NCI-H2107 treated with DMSO at 0.1 percent for 48 hours (cell line): ENCODE measurements at regions not wholly inside any gene's neighbourhood (a gene's known extent, or its start where the extent isn't known, plus 50 kb on each side); places are given as distances from the start of the nearest gene placed in this dataset.
A peak's percentile ranks its signal among the peaks of the same experiment; 100 is the strongest.

Experiments used
- DNase-seq: peaks from one replicate; lab custom pipeline; 2025; ENCODE audit not compliant: unreplicated experiment; lab: John Stamatoyannopoulos, UW

DNA sequence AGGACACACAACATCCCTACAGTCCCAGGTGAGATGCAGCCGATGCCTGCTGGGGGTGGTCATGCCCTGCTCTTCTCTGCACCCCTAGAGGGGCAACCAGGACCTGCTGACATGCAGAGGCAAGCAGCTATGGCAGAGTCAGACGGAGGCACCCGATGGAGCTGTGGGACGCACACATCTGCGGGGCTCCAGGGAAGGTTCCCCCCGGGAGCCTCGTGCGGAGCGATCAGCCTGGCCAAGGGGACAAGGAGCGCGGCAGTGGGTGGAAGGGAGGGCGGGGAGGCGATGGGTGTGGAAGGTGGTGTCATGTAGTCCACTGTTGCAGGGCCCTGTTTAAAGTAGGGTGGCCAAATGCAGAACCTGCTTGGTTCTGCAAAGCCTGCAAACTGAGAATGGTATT, 143.0 kb upstream of the AJAP1 start:
- DNase-seq: no peak

DNA sequence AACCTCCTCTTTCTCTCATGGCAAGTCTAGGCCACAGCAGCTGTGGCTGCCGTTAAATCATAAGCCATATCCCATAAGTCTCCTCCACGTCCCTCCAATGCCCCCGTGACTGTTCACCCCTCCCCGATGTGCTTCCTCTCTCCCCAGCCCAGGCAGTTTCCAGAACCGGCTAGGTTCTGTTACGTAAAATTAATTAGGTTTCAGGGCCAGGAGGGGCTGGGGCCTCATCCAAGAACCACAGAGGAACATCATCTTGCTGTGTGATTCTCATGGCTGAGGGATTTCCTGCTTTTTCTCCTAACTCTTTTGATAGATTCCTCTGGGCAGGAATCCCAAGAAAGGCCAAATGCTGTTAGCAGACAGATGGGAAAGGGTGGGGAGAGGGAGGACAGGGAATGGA, 141.8 kb upstream of the AJAP1 start:
- no peak for DNase-seq

- DNase-seq: no peak
Observed at GRCh38 chr1:4513685-4514084, 140.7 kb upstream of the AJAP1 start.

- no peak for DNase-seq
Observed at GRCh38 chr1:4515727-4516289, 138.6 kb upstream of the AJAP1 start.

GRCh38 chr1:4516596-4516995, 137.8 kb upstream of the AJAP1 start:
- DNase-seq: no peak

DNA sequence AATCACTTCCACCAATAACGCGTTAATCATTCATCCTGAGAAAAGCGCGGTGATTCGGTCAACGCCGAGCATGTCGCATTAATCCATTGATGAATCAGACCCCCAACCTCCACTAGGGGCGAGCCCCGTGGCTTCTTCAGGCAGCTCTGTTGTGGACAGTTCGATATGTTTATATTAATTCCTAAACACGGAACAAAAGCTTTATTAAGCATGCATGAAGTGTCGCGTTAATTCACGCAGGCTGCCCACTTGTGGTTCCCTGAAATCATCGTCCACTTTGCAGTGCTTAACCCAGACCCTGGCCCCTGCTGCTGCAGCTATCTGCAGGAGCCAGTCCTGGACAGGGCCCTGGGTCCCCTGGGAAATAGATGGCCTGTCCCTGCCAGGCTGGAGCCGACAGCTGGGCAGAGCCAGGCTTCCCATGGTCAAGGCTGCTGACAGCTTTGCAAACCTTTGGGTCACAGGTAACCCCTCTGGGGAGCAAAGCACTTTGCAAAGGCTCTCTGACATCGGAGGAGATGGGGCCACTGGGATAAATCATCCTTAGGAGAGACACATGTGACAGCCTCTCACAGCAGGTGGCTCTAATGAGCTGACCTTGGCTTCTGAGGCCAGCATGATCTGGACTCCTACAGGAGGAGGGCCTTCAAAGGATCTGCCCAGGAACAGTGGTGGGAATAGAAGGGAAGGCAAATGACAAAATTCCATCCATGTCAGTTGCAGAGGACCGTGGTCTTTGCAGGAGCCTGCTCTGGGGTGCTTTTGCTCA, 137.0 kb upstream of the AJAP1 start:
- no peak for DNase-seq

DNA sequence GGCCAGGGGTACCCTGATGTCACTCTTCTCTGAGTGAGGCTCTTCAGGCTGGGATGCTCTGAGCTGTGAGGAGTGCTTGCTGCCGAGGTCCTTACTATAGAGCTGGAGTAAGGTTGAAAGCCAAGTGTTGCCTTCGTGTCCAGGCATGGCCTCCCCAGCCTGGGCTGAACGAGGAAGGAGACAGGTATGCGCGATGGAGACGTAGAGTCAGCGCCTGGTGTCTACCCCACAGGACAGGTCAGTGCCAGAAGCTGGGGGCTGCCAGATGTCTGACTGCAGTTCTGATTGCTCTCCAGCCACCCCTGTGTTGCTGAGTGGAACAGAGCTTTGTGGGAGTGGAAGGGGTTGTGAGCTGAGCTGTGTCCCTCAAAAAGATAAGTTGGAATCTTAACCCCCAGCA, 135.8 kb upstream of the AJAP1 start:
- DNase-seq: no peak

DNA sequence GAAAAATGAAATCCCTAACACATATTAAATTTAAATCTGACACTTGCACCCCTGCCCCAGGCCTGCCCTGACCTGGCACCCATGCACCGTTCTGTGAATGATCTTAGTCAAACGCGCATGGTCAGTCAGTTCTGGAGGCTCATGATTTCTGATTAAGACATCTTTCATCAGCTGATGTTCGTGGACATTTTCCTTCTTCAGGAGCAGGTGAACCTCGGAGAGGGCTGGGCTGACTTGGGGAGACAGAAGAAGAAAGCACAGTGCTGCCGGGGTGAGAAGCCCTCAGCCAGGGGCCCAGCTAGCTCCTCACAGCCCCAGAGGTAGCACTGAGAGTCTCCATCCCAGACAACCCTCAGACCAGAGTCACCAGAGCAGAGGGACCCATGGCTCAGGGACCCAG, 134.5 kb upstream of the AJAP1 start:
- no peak for DNase-seq

DNA sequence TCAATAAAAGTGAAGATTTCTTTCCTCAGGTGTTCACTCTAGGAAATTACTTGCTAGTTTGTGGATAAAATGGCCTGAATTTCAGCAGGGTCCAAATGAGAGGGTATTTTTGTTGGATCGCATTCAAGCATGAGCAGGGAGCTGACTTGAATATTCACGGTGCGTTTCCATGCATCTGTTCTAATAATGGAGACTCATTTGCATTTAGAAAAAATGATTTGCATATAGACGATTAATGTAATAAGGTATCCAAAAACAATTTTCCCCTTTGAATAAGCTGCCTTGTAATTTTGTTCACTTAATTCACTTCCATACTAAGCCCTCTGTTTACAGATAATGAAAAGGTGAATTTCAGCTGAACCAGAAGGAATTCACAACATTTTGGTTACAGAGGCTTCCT, 130.9 kb upstream of the AJAP1 start:
- DNase-seq: no peak

GRCh38 chr1:4526747-4527146, 127.7 kb upstream of the AJAP1 start:
- no peak for DNase-seq

DNA sequence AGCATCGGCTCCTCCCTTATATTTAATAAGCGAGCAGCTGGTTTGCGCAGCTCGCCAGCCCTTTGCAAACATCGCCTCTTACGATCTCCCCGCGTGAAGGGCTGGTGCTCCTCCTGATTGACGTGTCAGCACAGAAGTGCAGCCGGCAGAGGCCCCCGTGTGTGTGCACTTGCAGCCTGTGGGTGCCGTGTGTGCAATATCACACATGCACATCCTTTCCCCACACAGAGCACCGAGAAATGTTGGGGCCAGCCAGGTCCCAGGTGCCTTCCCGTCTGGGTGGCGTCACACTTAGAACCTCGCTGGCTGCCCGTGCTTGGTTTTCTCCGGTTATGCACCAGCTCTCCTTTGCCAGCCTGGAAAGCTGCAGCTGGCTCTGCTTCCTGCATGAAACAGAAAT, 126.6 kb upstream of the AJAP1 start:
- no peak for DNase-seq

- DNase-seq: no peak
Observed at GRCh38 chr1:4528590-4528989, 125.8 kb upstream of the AJAP1 start.

GRCh38 chr1:4529446-4530165, 124.8 kb upstream of the AJAP1 start:
- DNase-seq: peak; percentile 3

DNA sequence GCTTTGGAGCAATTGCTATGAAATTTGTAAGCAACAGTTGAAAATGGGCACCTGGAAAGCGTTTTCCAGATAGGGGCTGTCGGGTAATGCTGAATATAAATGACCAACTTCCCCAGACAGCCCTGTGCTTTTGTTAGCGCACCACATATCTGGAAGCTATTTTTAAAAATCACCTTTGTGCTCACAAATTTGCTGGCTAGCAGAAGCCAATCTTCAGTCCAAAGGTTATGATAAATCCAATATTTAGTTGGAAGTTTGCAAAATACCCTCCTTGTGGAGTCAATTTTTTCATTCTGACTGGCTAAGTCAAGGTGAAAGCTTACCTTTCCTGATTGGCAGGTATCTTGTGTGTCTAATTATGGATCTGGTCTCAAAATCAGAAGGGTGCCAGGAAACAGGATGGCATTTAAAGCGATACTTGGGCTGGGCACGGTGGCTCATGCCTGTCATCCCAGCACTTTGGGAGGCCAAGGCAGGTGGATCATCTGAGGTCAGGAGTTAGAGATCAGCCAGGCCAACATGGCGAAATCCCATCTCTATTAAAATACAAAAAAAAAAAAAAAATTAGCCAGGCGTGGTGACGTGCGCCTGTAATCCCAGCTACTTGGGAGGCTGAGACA, 124.1 kb upstream of the AJAP1 start:
- no peak for DNase-seq

GRCh38 chr1:4531842-4532241, 122.6 kb upstream of the AJAP1 start:
- DNase-seq: no peak

DNA sequence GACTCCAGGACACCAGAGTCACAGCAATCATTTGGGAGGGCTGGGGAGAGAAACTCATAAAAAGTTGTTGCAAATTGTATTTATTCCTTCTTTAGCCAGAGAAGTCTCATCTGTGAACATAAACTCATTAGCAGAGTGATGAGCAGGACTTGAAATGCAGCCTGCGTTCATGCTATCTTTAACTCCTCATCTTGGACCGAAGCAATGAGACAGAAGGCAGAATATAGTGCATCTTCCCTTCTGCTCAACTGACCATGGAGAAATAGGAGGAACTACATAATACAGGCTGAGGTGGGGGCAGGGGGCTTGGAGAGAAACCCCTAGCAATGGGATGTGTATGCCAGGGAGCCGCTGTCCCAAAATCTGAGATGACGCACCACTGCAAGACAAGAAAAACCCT, 121.8 kb upstream of the AJAP1 start:
- DNase-seq: no peak

DNA sequence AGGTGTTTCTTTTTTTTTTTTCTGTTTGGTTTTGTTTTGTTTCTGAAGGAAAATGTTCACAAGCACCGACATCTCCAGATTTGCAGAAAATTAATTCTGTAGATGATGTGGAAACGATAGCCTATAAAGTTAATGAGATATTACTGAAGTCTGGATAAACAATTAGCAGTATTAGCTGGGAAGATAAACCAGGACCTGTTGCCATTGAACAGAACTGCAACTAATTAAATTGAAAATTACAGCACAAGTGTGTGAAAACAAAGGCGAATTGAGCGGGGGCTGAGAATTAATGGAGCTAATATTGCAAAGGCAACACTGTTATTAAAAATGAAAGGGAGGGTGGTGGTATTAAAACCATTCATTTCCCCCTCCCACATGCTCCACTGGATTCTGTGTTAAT, 107.5 kb upstream of the AJAP1 start:
- DNase-seq: no peak

DNA sequence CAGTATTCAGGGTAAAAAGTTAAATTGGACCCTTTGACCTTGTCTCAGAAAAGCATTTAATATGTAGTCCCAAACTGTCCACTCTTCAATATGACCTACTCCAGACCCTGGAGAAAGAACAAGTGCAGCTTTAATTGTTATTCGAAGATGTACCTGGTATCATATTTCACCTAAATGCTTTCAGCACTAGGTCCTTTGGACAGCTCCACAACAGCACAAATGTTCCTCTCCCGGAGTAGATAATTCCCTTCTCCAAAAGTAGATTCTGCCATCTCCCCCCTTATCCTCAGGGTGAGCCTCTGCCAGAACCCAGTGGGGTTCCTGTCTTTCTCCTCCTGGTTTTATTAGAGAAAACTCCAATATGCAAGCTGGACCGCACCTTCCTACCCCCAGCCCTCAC, 104.5 kb upstream of the AJAP1 start:
- DNase-seq: no peak

GRCh38 chr1:4550941-4551340, 103.5 kb upstream of the AJAP1 start:
- no peak for DNase-seq

DNA sequence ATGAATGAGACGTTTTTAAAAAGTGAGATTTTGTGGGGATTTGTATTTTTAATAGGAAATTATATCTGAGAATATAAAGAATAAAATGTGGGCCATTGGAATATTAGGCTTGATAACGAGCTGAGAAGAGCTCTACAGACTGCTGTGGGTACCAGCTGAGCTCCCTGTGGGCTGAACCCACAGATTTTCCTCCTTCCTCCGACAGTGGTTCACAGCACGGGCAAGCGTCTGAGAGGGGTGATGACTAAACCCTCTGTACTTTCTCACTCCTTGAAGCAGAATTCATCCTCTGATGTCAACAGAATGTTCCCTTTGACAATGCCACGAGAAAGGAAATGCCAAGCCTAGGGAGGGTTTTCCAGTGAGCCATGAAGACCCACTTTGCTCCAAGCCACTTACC, 102.7 kb upstream of the AJAP1 start:
- no peak for DNase-seq

DNA sequence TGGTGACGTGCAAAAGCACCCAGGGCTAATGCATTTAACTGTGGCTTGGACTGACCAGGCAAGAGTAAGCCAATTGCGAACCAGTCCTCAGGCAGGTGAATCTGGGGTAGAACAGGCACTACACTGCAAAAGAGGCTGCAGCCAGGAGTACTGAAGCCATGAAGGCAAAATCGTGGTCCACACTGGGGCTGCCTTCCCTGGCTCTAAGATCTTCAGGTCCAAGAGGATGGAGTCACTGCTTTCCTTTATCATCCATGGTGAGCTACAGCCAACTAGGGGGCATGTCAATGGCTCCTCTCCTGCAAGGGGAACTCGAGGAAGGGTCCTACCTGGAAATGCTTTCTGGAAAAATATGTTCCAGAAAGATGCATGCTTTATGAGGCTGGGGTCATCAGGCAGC, 100.6 kb upstream of the AJAP1 start:
- DNase-seq: no peak

- DNase-seq: no peak
Observed at GRCh38 chr1:4554271-4554865, 100.0 kb upstream of the AJAP1 start.
